Central memory CD8-positive, alpha-beta T cell (primary cell): ENCODE measurements at regions not wholly inside any gene's neighbourhood (a gene's known extent, or its start where the extent isn't known, plus 50 kb on each side); places are given as distances from the start of the nearest gene placed in this dataset.

Experiments
- ATAC-seq: fragments of 150-1000 bp; cut with Tn5 transposase; replicated peaks from 2 replicates; pipeline ENCODE4 v1.10.0; 2022; ENCODE audit warnings: mild to moderate bottlenecking, moderate FRiP score, moderate number of reproducible peaks; ENCODE audit not compliant: poor library complexity, severe bottlenecking; ENCODE audit errors: extremely low read depth
- DNase-seq, 2 donors: peaks; one replicate each; pipeline ENCODE4 v3.0.0; 2021; ENCODE audit warnings: low spot score in 2 of 2
- H3K27ac Mint-ChIP-seq: one replicate; pipeline ENCODE4 v1.8.0; 2022; ENCODE audit warnings: low read depth, mild to moderate bottlenecking, moderate library complexity, mixed read lengths
- H3K27me3 Mint-ChIP-seq: one replicate; pipeline ENCODE4 v1.8.0; 2022; ENCODE audit warnings: mixed read lengths
- H3K36me3 Mint-ChIP-seq: one replicate; pipeline ENCODE4 v1.8.0; 2022; ENCODE audit warnings: mild to moderate bottlenecking, moderate library complexity, mixed read lengths; ENCODE audit not compliant: insufficient read depth
- H3K4me1 Mint-ChIP-seq: one replicate; pipeline ENCODE4 v1.8.0; 2022; ENCODE audit warnings: mixed read lengths
- H3K4me3 Mint-ChIP-seq: one replicate; pipeline ENCODE4 v1.8.0; 2022; ENCODE audit warnings: mild to moderate bottlenecking, moderate library complexity, mixed read lengths
- H3K9me3 Mint-ChIP-seq: one replicate; pipeline ENCODE4 v1.8.0; 2022; ENCODE audit warnings: mixed read lengths

DNA sequence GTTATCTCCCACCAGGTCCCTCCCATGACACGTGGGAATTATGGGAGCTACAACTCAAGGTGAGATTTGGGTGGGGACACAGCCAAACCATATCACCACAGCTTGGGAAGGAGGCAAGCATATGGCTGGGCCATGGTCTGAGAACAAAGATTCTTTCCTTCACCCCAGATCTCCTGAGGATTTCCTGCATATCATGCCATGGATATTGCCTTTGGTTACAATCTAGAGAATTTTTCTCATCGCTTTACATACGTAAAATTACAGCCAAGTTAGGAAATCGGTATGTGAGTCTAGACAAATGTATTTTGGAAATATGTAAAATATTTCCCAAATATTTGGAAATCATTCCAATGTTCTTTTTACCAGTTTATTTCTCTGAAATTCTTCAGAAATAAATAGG is 398.3 kb downstream of the RFC3 start:
- Mint-ChIP-seq H3K27ac (no peak overlapping the region), H3K4me3 (no peak overlapping the region), H3K27me3 (no peaks in the 10 kb centered on the region), H3K9me3 (no peaks in the 10 kb centered on the region), H3K4me1 (no peaks in the 10 kb centered on the region), H3K36me3 (no peaks in the 10 kb centered on the region)
- ATAC-seq = no peak
- no peak for DNase-seq

DNA sequence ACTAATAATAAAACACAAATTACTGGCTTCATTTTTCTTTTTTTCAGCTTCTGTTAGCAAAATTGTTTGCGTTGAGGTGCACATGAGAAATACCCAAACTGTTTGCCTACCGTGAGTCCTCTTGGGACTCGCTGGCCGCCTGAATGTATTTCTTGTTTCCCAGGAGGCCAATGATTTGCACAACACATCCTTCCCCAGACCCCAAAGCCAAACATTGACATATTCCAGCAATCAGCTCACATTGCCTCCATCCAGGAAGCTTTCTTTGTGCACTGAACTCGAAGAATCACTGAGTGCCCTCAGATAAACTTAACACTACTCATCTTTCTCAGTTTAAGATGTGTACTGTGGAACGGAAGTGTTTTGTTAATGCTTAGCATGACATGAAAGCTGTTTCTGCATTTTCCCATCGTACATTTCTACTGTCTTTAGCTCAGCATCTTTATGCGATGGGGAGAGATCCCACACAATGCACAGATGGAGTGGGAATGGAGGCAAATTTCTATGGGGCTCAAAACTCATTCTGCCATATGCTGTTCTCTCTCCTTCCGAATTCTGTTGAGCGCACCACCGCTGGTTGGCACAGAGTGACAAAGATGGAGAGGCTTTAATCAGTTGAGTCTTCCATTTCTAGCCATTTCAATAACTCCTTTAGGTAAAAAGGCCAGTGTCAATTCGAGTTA is 399.5 kb downstream of the RFC3 start:
- no peaks in the 10 kb centered on the region for H3K27me3 Mint-ChIP-seq
- H3K4me3 Mint-ChIP-seq = no peak overlapping the region
- H3K9me3 Mint-ChIP-seq = no peaks in the 10 kb centered on the region
- H3K36me3 Mint-ChIP-seq = no peaks in the 10 kb centered on the region
- no peak for DNase-seq
- no peak for ATAC-seq
- no peaks in the 10 kb centered on the region for H3K4me1 Mint-ChIP-seq
- H3K27ac Mint-ChIP-seq = no peak overlapping the region

DNA sequence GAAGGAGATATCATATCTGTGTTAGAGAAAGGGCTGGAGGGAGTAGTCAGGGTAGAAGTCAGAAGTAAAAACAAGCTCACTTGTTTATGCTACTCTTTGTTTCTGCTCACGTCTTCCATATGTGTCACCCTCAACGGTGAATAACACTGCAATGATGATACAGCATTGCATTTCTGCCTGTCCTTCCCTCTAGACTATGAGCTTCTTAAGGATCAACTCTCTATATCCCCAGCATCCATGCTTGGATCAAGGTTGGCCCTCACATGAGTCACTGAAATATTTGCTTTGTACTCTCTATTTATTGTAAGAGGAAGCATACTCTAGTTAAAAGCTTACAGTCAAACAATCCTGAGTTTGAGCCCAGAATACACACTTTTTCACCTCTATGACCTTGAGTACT is 406.0 kb downstream of the RFC3 start:
- no peaks in the 10 kb centered on the region for H3K4me1 Mint-ChIP-seq
- ATAC-seq (no peak), DNase-seq (no peak)
- no peaks in the 10 kb centered on the region for H3K36me3 Mint-ChIP-seq
- H3K27me3 Mint-ChIP-seq = no peaks in the 10 kb centered on the region
- no peak overlapping the region for H3K4me3 Mint-ChIP-seq
- peaks cover 7% of the 10 kb centered on the region for H3K9me3 Mint-ChIP-seq
- no peak overlapping the region for H3K27ac Mint-ChIP-seq

DNA sequence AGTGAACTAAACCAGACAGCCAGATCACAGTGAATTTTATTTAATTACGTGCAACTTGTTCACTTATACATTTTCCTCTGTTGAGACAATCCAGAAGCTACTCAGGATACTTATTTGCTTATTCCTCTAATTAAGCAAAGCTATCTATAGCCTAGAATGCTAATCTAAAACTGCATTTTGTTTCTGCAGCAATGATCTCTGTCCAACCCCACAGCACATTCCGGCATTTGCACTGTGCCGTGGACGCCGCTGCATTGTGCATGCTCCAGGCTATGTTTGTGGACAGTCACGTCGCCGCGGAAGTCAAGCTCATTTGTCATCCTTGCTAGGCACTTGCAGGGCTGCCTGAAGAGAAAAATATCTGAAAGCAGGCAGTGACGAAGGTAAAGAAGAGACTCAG is 406.9 kb downstream of the RFC3 start:
- peaks cover 7% of the 10 kb centered on the region for H3K9me3 Mint-ChIP-seq
- H3K27ac Mint-ChIP-seq = no peak overlapping the region
- DNase-seq (no peak), ATAC-seq (no peak)
- H3K36me3 Mint-ChIP-seq = no peaks in the 10 kb centered on the region
- no peaks in the 10 kb centered on the region for H3K27me3 Mint-ChIP-seq
- no peak overlapping the region for H3K4me3 Mint-ChIP-seq
- no peaks in the 10 kb centered on the region for H3K4me1 Mint-ChIP-seq

DNA sequence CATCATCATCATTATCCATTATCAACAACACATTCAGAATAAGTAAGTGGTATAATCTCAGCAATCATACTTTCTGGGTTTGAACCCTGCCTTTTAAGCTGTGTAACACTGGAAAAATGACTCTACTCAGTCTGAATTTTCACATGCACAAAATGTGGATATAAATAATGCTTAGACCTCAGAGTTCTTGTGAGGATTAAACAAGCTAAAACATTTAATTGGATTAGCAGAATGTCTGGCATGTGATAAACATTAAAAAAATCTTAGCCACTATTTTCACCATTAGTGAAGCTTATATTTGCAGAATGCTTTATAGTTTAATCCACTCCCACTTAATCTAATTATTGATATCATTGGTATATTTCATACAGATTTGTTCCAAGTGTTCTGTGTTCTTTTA is 412.3 kb downstream of the RFC3 start:
- H3K36me3 Mint-ChIP-seq = no peaks in the 10 kb centered on the region
- no peak overlapping the region for H3K27ac Mint-ChIP-seq
- H3K4me3 Mint-ChIP-seq = no peak overlapping the region
- H3K4me1 Mint-ChIP-seq = no peaks in the 10 kb centered on the region
- no peak for DNase-seq
- no peak for ATAC-seq
- no peaks in the 10 kb centered on the region for H3K27me3 Mint-ChIP-seq
- peaks cover 26% of the 10 kb centered on the region for H3K9me3 Mint-ChIP-seq

DNA sequence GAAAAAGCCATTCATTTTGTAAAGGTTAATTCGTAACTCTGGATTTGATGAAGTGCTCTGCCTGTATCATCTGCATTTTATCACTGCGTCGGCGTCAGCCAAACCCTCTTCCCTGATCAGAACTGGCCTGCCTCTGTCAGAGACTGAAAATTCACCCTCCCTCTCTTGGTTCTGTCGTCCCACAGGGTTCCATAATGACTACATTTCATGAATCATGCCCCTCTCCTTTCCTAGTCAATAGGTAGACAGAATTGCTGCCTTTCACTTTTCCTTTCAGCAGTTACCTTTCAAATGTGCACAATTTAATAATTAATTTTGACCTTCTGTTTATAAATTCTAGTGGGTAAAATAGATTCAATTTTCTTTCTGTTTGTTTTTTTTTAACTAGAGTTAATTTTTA is 423.4 kb downstream of the RFC3 start:
- peaks cover 6% of the 10 kb centered on the region for H3K9me3 Mint-ChIP-seq
- H3K36me3 Mint-ChIP-seq = no peaks in the 10 kb centered on the region
- DNase-seq = no peak
- H3K27ac Mint-ChIP-seq = no peak overlapping the region
- no peak overlapping the region for H3K4me3 Mint-ChIP-seq
- H3K27me3 Mint-ChIP-seq = no peaks in the 10 kb centered on the region
- no peak for ATAC-seq
- no peaks in the 10 kb centered on the region for H3K4me1 Mint-ChIP-seq

DNA sequence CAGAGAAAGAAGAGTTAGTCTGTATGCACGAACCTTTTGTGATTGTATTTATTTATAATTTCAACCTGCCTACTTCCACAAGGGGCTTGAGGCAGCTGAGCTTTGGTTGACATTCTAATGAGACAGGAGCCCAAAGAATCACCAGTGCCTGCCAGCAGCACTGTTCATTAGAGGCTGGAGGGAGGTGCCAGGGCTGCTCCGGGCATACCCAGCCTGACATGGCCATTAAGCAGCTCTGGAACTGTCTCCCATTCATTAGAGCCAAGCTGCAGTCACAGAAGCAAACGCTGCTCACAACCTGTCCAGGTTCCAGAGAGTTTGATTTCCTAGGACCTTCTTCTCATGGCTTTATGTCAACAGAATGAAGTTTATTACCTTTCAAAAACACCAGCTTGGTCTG is 425.5 kb downstream of the RFC3 start:
- no peak overlapping the region for H3K27ac Mint-ChIP-seq
- DNase-seq (no peak), ATAC-seq (no peak)
- peaks cover 6% of the 10 kb centered on the region for H3K9me3 Mint-ChIP-seq
- H3K27me3 Mint-ChIP-seq = no peaks in the 10 kb centered on the region
- no peaks in the 10 kb centered on the region for H3K36me3 Mint-ChIP-seq
- no peak overlapping the region for H3K4me3 Mint-ChIP-seq
- H3K4me1 Mint-ChIP-seq = no peaks in the 10 kb centered on the region

DNA sequence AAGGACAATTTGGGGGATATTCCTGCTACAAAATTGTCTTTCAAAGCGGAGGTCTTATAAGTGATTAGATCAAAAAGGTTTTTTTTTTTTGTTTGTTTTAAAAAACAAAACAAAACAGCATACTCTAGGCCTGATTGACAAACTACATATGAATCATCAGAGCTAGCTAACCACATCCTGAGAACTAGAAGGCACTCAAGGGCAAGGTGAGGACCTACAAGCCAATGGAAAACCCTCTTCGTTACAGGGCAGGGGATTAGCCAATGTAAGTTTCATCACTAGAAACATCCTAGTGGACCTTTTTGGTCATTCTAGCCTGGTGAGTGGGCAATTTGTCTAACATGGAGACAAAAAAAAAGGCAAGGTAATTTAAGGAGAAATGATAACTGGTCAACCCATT is 428.6 kb downstream of the RFC3 start:
- DNase-seq (no peak), ATAC-seq (no peak)
- H3K27ac Mint-ChIP-seq = no peak overlapping the region
- no peaks in the 10 kb centered on the region for H3K4me1 Mint-ChIP-seq
- H3K4me3 Mint-ChIP-seq = no peak overlapping the region
- no peaks in the 10 kb centered on the region for H3K27me3 Mint-ChIP-seq
- peaks cover 11% of the 10 kb centered on the region for H3K9me3 Mint-ChIP-seq
- H3K36me3 Mint-ChIP-seq = no peaks in the 10 kb centered on the region

DNA sequence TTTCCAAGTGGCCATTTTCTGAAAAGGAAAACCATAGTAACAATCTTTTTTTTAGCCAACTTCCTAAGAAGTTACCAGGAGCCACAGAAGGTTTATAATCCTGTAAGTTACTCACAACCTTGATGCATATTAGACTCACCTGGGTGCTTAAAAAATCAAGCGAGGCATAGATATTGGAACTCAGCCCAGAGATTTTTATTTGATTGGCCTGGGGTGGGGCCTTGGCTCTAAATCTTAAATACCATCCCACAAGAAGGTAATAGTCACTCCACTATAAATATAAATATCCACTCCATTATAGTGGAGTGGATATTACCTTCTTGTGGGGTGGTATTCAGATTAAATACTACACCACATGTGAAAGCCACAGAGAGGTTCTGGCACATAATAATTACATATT is 429.6 kb downstream of the RFC3 start:
- no peaks in the 10 kb centered on the region for H3K4me1 Mint-ChIP-seq
- H3K4me3 Mint-ChIP-seq = no peak overlapping the region
- H3K9me3 Mint-ChIP-seq = peaks cover 11% of the 10 kb centered on the region
- H3K36me3 Mint-ChIP-seq = no peaks in the 10 kb centered on the region
- DNase-seq = no peak
- no peaks in the 10 kb centered on the region for H3K27me3 Mint-ChIP-seq
- ATAC-seq = no peak
- H3K27ac Mint-ChIP-seq = no peak overlapping the region

DNA sequence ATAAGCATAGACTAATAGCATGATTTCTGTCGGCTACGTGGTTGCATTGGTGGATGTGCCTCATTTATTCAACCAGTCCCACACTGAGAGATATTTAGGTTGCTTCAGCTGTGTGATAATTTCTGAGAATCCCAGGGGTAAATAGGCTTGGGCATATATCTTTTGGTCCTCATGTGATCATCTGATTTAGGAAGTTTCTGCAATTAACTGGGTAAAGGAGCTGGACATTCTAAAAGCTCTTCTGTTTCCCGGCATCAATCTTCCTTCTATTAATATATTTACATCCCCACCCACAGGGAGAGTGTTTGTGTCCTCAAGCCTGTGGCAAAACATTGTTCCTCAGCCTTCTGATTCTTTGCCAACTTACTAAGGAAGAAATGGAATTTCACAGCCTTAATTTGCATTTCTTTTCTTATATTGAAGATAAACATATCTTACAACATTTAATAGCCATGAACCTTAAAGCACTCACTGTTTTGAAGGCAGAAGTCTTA is 431.6 kb downstream of the RFC3 start:
- H3K9me3 Mint-ChIP-seq = peaks cover 14% of the 10 kb centered on the region
- DNase-seq = no peak
- H3K4me3 Mint-ChIP-seq = no peak overlapping the region
- no peaks in the 10 kb centered on the region for H3K4me1 Mint-ChIP-seq
- H3K27me3 Mint-ChIP-seq = no peaks in the 10 kb centered on the region
- H3K36me3 Mint-ChIP-seq = no peaks in the 10 kb centered on the region
- no peak overlapping the region for H3K27ac Mint-ChIP-seq
- no peak for ATAC-seq

DNA sequence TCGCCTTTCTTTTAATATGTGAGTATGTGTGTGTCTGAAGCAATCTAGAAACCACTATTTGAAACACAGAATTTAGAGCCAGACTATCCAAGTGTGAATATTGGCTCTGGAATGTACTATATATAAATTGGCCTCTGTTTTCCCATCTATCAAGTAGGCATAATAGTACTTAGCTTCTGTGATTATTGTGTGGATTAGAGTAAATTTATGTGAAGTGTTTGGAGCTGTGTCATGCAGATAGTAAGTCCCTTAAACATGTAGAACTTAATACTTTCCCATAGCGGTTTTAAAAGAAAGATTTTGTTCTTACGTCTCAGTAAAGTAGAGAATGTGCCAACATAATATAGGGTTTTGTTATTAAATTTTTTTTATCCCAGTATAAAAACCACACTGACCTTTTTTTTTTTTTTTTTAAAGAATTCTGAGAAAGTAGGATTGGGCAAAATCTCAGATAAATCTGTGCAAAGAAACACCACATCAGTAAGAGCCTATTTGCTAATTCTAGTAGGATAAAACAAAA is 432.3 kb downstream of the RFC3 start:
- Mint-ChIP-seq H3K27ac (no peak overlapping the region), H3K9me3 (peaks cover 13% of the 10 kb centered on the region), H3K4me3 (no peak overlapping the region), H3K27me3 (no peaks in the 10 kb centered on the region), H3K4me1 (no peaks in the 10 kb centered on the region), H3K36me3 (no peaks in the 10 kb centered on the region)
- no peak for ATAC-seq
- no peak for DNase-seq

DNA sequence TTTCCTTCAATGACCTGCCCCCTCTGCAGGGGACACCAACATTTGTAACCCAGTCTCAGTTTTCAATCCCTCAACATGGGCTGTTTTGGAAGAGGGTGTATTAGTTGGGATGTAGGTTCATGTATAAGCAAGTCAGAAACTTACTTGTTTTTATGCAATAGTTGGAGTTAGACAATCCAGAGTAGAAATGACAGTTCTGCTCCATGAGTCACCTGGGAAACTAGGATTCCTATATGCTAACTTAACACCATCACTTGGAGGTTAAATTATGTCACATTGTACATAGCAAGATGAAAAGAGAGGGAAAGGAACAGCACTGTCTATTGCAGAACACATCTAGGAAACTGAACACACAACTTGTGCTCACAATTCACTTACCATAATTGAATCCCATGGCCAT is 436.4 kb downstream of the RFC3 start:
- Mint-ChIP-seq H3K4me3 (no peak overlapping the region), H3K36me3 (no peaks in the 10 kb centered on the region), H3K4me1 (no peaks in the 10 kb centered on the region), H3K27me3 (no peaks in the 10 kb centered on the region), H3K27ac (no peak overlapping the region), H3K9me3 (peaks cover 33% of the 10 kb centered on the region)
- ATAC-seq (no peak), DNase-seq (no peak)

DNA sequence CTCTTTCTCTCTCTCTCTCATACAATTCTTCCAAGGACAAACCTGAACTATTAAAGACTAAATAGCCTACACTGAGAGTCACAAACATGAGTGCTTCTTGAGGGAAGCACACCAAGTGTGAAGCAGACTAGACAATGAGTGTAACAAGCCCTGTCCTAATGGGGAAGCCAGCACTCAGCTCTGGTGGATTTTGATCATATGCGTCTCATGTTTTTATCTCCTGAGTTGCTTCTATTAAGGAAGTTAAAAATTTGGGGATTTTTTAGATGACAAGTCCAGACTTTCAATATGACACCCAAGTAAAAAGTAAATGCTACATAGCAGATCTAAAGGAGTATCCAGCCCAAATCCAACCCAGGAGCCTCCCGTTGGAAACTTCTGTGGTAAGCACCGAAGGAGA is 437.8 kb downstream of the RFC3 start:
- Mint-ChIP-seq H3K36me3 (no peaks in the 10 kb centered on the region), H3K9me3 (peaks cover 33% of the 10 kb centered on the region), H3K27ac (no peak overlapping the region), H3K4me1 (no peaks in the 10 kb centered on the region), H3K27me3 (no peaks in the 10 kb centered on the region), H3K4me3 (no peak overlapping the region)
- ATAC-seq (no peak), DNase-seq (no peak)
